H9 (cell line): ENCODE measurements at regions not wholly inside any gene's neighbourhood (a gene's known extent, or its start where the extent isn't known, plus 50 kb on each side); places are given as distances from the start of the nearest gene placed in this dataset.

Experiments used
- DNase-seq: peaks from one replicate; pipeline ENCODE4 v3.0.0-alpha.2; 2017
- H2AFZ ChIP-seq: one replicate; pipeline ENCODE4 v1.6.1; 2013; ENCODE audit warnings: mild to moderate bottlenecking, low read length, control low read depth, moderate library complexity
- H2AK5ac ChIP-seq: 2 replicates; pipeline ENCODE4 v1.6.1; 2013; ENCODE audit warnings: low read length, control low read depth, mixed read lengths; ENCODE audit not compliant: insufficient read length
- H2BK120ac ChIP-seq: one replicate; pipeline ENCODE4 v1.6.1; 2013; ENCODE audit warnings: low read depth, mild to moderate bottlenecking, low read length, control low read depth, inconsistent platforms; ENCODE audit not compliant: poor library complexity, severe bottlenecking
- H2BK12ac ChIP-seq: 2 replicates; pipeline ENCODE4 v1.6.1; 2013; ENCODE audit warnings: low read length, control low read depth, mixed read lengths, low read depth; ENCODE audit not compliant: insufficient read length
- H2BK15ac ChIP-seq: 2 replicates; pipeline ENCODE4 v1.6.1; 2013; ENCODE audit warnings: low read depth, low read length, control low read depth
- H2BK20ac ChIP-seq: one replicate; pipeline ENCODE4 v1.6.1; 2013; ENCODE audit warnings: low read depth, mild to moderate bottlenecking, low read length, control low read depth, inconsistent platforms; ENCODE audit not compliant: poor library complexity, severe bottlenecking
- H2BK5ac ChIP-seq: 2 replicates; pipeline ENCODE4 v1.6.1; 2013; ENCODE audit warnings: low read length, control low read depth, mixed read lengths; ENCODE audit not compliant: insufficient read length
- H3K14ac ChIP-seq: 2 replicates; pipeline ENCODE4 v1.6.1; 2013; ENCODE audit warnings: low read length, control low read depth; ENCODE audit not compliant: insufficient read depth
- H3K18ac ChIP-seq: 2 replicates; pipeline ENCODE4 v1.6.1; 2013; ENCODE audit warnings: low read depth, mild to moderate bottlenecking, mixed read lengths, low read length, control low read depth; ENCODE audit not compliant: insufficient read length
- H3K23ac ChIP-seq: 2 replicates; pipeline ENCODE4 v1.6.1; 2013; ENCODE audit warnings: low read length, control low read depth, mixed read lengths, low read depth; ENCODE audit not compliant: insufficient read length
- H3K23me2 ChIP-seq: 2 replicates; pipeline ENCODE4 v1.6.1; 2013; ENCODE audit warnings: low read depth, mild to moderate bottlenecking, mixed read lengths, low read length, control low read depth; ENCODE audit not compliant: insufficient read length, poor library complexity, severe bottlenecking
- H3K27ac ChIP-seq: 2 replicates; pipeline ENCODE4 v1.5.1; 2013; ENCODE audit warnings: low read length, control low read depth, mixed read lengths, low read depth; ENCODE audit not compliant: insufficient read length
- H3K27me3 ChIP-seq: 2 replicates; pipeline ENCODE4 v1.6.1; 2013; ENCODE audit warnings: low read length, control low read depth, inconsistent platforms; ENCODE audit not compliant: insufficient read depth
- H3K4ac ChIP-seq: 2 replicates; pipeline ENCODE4 v1.6.1; 2013; ENCODE audit warnings: low read depth, mild to moderate bottlenecking, control low read depth, inconsistent platforms, low read length, moderate library complexity
- H3K4me1 ChIP-seq: 2 replicates; pipeline ENCODE4 v1.6.1; 2013; ENCODE audit warnings: low read length, control low read depth, inconsistent platforms; ENCODE audit not compliant: insufficient read depth
- H3K4me2 ChIP-seq: 2 replicates; pipeline ENCODE4 v1.6.1; 2013; ENCODE audit warnings: low read length, control low read depth, mixed read lengths; ENCODE audit not compliant: insufficient read length, insufficient read depth
- H3K56ac ChIP-seq: 2 replicates; pipeline ENCODE4 v1.6.1; 2013; ENCODE audit warnings: low read depth, mild to moderate bottlenecking, mixed read lengths, low read length, control low read depth; ENCODE audit not compliant: insufficient read length
- H3K79me1 ChIP-seq: 2 replicates; pipeline ENCODE4 v1.6.1; 2013; ENCODE audit warnings: low read depth, mild to moderate bottlenecking, moderate library complexity, low read length, control low read depth, inconsistent platforms; ENCODE audit not compliant: insufficient read depth, poor library complexity, severe bottlenecking
- H3K79me2 ChIP-seq: 2 replicates; pipeline ENCODE4 v1.6.1; 2013; ENCODE audit warnings: low read length, control low read depth, inconsistent platforms; ENCODE audit not compliant: insufficient read depth
- H3K9ac ChIP-seq: 2 replicates; pipeline ENCODE4 v1.6.1; 2013; ENCODE audit warnings: low read length, control low read depth, mixed read lengths; ENCODE audit not compliant: insufficient read length; ENCODE audit errors: extremely low read depth
- H3K9me3 ChIP-seq: one replicate; pipeline ENCODE4 v1.6.1; 2013; ENCODE audit warnings: low read depth, low read length, inconsistent platforms; ENCODE audit not compliant: control insufficient read depth
- H3T11ph ChIP-seq: one replicate; pipeline ENCODE4 v1.6.1; 2013; ENCODE audit warnings: mild to moderate bottlenecking, low read length, control low read depth, inconsistent platforms
- H4K20me1 ChIP-seq: one replicate; pipeline ENCODE4 v1.6.1; 2013; ENCODE audit not compliant: control insufficient read depth, insufficient read length, insufficient read depth
- H4K5ac ChIP-seq: 2 replicates; pipeline ENCODE4 v1.6.1; 2013; ENCODE audit warnings: low read depth, mild to moderate bottlenecking, mixed read lengths, low read length, control low read depth; ENCODE audit not compliant: insufficient read length
- H4K8ac ChIP-seq: replicated peaks from 2 replicates; pipeline ENCODE4 v1.6.1; 2013; ENCODE audit warnings: low read length, control low read depth, mixed read lengths, low read depth; ENCODE audit not compliant: insufficient read length
- H4K91ac ChIP-seq: 2 replicates; pipeline ENCODE4 v1.6.1; 2013; ENCODE audit warnings: low read depth, mild to moderate bottlenecking, moderate library complexity, mixed read lengths, low read length, control low read depth; ENCODE audit not compliant: insufficient read length
- H3K27ac Mint-ChIP-seq, 3 experiments: 2 replicates in 2 of 3; 3 replicates in 1 of 3; pipeline ENCODE4 v1.8.0; 2020 to 2021; ENCODE audit warnings: mixed read lengths in 3 of 3, mild to moderate bottlenecking in 1 of 3, moderate library complexity in 1 of 3
- H3K27me3 Mint-ChIP-seq: 2 replicates; pipeline ENCODE4 v1.8.0; 2021; ENCODE audit warnings: low read depth, mild to moderate bottlenecking, moderate library complexity, mixed read lengths
- H3K36me3 Mint-ChIP-seq, 3 experiments: 2 replicates in 2 of 3; 3 replicates in 1 of 3; pipeline ENCODE4 v1.8.0; 2020 to 2021; ENCODE audit warnings: low read depth in 3 of 3, mixed read lengths in 3 of 3; ENCODE audit not compliant: insufficient read depth in 1 of 3
- H3K4me1 Mint-ChIP-seq, 2 experiments: 2 replicates each; pipeline ENCODE4 v1.8.0; 2020; ENCODE audit warnings: mixed read lengths in 2 of 2
- H3K4me3 Mint-ChIP-seq, 2 experiments: 2 replicates in 1 of 2; 3 replicates in 1 of 2; pipeline ENCODE4 v1.8.0; 2020 to 2021; ENCODE audit warnings: mild to moderate bottlenecking in 2 of 2, mixed read lengths in 2 of 2, moderate library complexity in 1 of 2
- H3K9me3 Mint-ChIP-seq, 2 experiments: 2 replicates in 1 of 2; 3 replicates in 1 of 2; pipeline ENCODE4 v1.8.0; 2020; ENCODE audit warnings: mild to moderate bottlenecking in 2 of 2, mixed read lengths in 2 of 2, moderate library complexity in 1 of 2
- CTCF ChIP-seq: fragments of 200-600 bp; sonication (generic); conservative IDR thresholded peaks from 3 replicates; pipeline ENCODE4 v1.8.0; 2021; ENCODE audit warnings: antibody characterized with exemption, mild to moderate bottlenecking
- WGBS: extraction: QIAGEN DNeasy Blood & Tissue Kit; methylation state at CpG from one replicate; pipeline ENCODE4 v1.1.7; 2013; ENCODE audit warnings: missing lambda C conversion rate, low lambda C conversion rate, mixed read lengths; ENCODE audit not compliant: insufficient read length; ENCODE audit errors: extremely low coverage; 5-methylcytosine and 5-hydroxymethylcytosine counted together

DNA sequence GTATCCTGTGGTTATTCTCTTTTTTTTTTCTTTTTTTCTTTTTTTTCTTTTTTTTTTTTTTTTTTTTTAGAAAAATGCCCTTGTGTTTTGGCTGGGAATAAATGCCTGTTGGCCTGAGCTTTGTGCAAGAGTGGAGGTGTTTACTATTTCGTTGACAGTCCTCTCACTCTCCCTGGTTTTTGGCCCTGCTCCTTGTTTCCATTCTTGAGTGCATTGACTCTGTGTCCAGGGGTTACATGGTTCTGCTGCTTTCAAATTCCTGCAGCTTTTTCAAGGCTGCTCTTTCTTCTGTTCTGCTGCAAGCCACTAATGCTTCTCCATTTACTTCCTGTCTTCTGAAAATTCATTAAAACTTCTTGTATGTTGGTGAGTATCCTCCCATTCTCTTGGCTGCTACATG, 59.7 kb upstream of the TBX20 start:
- DNase-seq, result no peak
- Histone ChIP-seq H3K27me3 (no peaks in the 10 kb centered on the region), H2BK120ac (no peak overlapping the region), H3K9ac (no peak overlapping the region), H2BK5ac (no peak overlapping the region), H2BK15ac (no peak overlapping the region), H4K91ac (no peak overlapping the region), H3K27ac (no peak overlapping the region), H3K56ac (no peak overlapping the region), H4K20me1 (no peaks in the 10 kb centered on the region), H2BK12ac (no peak overlapping the region), H2AFZ (no peak overlapping the region), H2AK5ac (no peak overlapping the region), H3K79me1 (no peaks in the 10 kb centered on the region), H3T11ph (no peak overlapping the region), H3K9me3 (no peaks in the 10 kb centered on the region), H3K18ac (no peak overlapping the region), H2BK20ac (no peak overlapping the region), H4K5ac (no peak overlapping the region), H3K23me2 (no peaks in the 10 kb centered on the region), H3K4ac (no peak overlapping the region), H3K4me1 (no peaks in the 10 kb centered on the region), H4K8ac (no peak overlapping the region), H3K14ac (no peak overlapping the region), H3K79me2 (no peaks in the 10 kb centered on the region), H3K23ac (no peak overlapping the region), H3K4me2 (no peak overlapping the region)
- no peaks in the 10 kb centered on the region for H3K9me3 Mint-ChIP-seq
- H3K4me1 Mint-ChIP-seq, result no peaks in the 10 kb centered on the region
- no CpG with 5 or more reads among the region's 1 CpG for WGBS
- peaks cover 6% of the 10 kb centered on the region for H3K27me3 Mint-ChIP-seq
- TF ChIP-seq CTCF, result no peak
- no peak overlapping the region for H3K27ac Mint-ChIP-seq
- H3K36me3 Mint-ChIP-seq, result no peaks in the 10 kb centered on the region
- no peak overlapping the region for H3K4me3 Mint-ChIP-seq
